ENCODE measurements at regions not wholly inside any gene's neighbourhood (a gene's known extent, or its start where the extent isn't known, plus 50 kb on each side); places are given as distances from the start of the nearest gene placed in this dataset.

- peak; percentile 76 for ATAC-seq
- no peaks in the 10 kb centered on the region for H3K36me3 Mint-ChIP-seq
- no peak for DNase-seq (ENCODE audit: low spot score)
- TF ChIP-seq, protein P1, sequence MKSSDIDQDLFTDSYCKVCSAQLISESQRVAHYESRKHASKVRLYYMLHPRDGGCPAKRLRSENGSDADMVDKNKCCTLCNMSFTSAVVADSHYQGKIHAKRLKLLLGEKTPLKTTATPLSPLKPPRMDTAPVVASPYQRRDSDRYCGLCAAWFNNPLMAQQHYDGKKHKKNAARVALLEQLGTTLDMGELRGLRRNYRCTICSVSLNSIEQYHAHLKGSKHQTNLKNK (CRISPR knock-in tag; IDR thresholded peaks at IDR 0.05), result no peak
- TF ChIP-seq ERG (CRISPR knock-in tag; IDR thresholded peaks at IDR 0.05) (no peak), RORB (CRISPR knock-in tag; IDR thresholded peaks at IDR 0.05) (no peak), NFYB (CRISPR knock-in tag; conservative IDR thresholded peaks at IDR 0.05; ENCODE audit: low read depth) (no peak), CREM (CRISPR knock-in tag; IDR thresholded peaks at IDR 0.05) (no peak), ZNF121 (CRISPR knock-in tag; IDR thresholded peaks at IDR 0.05) (no peak), FOXP1 (CRISPR knock-in tag; IDR thresholded peaks at IDR 0.05; ENCODE audit: borderline replicate concordance) (no peak), IRF2 (CRISPR knock-in tag; IDR thresholded peaks at IDR 0.05; ENCODE audit: borderline replicate concordance, low read depth) (no peak), TEAD1 (CRISPR knock-in tag; IDR thresholded peaks at IDR 0.05) (no peak), GTF2I (CRISPR knock-in tag; conservative IDR thresholded peaks at IDR 0.05) (no peak)
- TF ChIP-seq, protein P2, sequence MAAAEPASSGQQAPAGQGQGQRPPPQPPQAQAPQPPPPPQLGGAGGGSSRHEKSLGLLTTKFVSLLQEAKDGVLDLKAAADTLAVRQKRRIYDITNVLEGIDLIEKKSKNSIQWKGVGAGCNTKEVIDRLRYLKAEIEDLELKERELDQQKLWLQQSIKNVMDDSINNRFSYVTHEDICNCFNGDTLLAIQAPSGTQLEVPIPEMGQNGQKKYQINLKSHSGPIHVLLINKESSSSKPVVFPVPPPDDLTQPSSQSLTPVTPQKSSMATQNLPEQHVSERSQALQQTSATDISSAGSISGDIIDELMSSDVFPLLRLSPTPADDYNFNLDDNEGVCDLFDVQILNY (CRISPR knock-in tag; IDR thresholded peaks at IDR 0.05), result no peak
- TF ChIP-seq, protein P3, sequence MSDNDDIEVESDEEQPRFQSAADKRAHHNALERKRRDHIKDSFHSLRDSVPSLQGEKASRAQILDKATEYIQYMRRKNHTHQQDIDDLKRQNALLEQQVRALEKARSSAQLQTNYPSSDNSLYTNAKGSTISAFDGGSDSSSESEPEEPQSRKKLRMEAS (CRISPR knock-in tag; IDR thresholded peaks at IDR 0.05), result no peak
- TF ChIP-seq, protein P4, sequence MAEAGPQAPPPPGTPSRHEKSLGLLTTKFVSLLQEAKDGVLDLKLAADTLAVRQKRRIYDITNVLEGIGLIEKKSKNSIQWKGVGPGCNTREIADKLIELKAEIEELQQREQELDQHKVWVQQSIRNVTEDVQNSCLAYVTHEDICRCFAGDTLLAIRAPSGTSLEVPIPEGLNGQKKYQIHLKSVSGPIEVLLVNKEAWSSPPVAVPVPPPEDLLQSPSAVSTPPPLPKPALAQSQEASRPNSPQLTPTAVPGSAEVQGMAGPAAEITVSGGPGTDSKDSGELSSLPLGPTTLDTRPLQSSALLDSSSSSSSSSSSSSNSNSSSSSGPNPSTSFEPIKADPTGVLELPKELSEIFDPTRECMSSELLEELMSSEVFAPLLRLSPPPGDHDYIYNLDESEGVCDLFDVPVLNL (CRISPR knock-in tag; IDR thresholded peaks at IDR 0.05; ENCODE audit: borderline replicate concordance, low read depth), result no peak
- TF ChIP-seq, protein P5, sequence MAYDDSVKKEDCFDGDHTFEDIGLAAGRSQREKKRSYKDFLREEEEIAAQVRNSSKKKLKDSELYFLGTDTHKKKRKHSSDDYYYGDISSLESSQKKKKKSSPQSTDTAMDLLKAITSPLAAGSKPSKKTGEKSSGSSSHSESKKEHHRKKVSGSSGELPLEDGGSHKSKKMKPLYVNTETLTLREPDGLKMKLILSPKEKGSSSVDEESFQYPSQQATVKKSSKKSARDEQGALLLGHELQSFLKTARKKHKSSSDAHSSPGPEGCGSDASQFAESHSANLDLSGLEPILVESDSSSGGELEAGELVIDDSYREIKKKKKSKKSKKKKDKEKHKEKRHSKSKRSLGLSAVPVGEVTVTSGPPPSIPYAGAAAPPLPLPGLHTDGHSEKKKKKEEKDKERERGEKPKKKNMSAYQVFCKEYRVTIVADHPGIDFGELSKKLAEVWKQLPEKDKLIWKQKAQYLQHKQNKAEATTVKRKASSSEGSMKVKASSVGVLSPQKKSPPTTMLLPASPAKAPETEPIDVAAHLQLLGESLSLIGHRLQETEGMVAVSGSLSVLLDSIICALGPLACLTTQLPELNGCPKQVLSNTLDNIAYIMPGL (CRISPR knock-in tag; IDR thresholded peaks at IDR 0.05), result no peak
- TF ChIP-seq, protein P6, sequence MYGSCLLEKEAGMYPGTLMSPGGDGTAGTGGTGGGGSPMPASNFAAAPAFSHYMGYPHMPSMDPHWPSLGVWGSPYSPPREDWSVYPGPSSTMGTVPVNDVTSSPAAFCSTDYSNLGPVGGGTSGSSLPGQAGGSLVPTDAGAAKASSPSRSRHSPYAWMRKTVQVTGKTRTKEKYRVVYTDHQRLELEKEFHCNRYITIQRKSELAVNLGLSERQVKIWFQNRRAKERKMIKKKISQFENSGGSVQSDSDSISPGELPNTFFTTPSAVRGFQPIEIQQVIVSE (CRISPR knock-in tag; IDR thresholded peaks at IDR 0.05; ENCODE audit: borderline replicate concordance), result no peak
- TF ChIP-seq, protein P7, sequence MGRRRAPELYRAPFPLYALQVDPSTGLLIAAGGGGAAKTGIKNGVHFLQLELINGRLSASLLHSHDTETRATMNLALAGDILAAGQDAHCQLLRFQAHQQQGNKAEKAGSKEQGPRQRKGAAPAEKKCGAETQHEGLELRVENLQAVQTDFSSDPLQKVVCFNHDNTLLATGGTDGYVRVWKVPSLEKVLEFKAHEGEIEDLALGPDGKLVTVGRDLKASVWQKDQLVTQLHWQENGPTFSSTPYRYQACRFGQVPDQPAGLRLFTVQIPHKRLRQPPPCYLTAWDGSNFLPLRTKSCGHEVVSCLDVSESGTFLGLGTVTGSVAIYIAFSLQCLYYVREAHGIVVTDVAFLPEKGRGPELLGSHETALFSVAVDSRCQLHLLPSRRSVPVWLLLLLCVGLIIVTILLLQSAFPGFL (CRISPR knock-in tag; IDR thresholded peaks at IDR 0.05; ENCODE audit: borderline replicate concordance), result no peak
- TF ChIP-seq, protein P8, sequence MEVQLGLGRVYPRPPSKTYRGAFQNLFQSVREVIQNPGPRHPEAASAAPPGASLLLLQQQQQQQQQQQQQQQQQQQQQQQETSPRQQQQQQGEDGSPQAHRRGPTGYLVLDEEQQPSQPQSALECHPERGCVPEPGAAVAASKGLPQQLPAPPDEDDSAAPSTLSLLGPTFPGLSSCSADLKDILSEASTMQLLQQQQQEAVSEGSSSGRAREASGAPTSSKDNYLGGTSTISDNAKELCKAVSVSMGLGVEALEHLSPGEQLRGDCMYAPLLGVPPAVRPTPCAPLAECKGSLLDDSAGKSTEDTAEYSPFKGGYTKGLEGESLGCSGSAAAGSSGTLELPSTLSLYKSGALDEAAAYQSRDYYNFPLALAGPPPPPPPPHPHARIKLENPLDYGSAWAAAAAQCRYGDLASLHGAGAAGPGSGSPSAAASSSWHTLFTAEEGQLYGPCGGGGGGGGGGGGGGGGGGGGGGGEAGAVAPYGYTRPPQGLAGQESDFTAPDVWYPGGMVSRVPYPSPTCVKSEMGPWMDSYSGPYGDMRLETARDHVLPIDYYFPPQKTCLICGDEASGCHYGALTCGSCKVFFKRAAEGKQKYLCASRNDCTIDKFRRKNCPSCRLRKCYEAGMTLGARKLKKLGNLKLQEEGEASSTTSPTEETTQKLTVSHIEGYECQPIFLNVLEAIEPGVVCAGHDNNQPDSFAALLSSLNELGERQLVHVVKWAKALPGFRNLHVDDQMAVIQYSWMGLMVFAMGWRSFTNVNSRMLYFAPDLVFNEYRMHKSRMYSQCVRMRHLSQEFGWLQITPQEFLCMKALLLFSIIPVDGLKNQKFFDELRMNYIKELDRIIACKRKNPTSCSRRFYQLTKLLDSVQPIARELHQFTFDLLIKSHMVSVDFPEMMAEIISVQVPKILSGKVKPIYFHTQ (CRISPR knock-in tag; IDR thresholded peaks at IDR 0.05), result no peak
- no peaks in the 10 kb centered on the region for H3K9me3 Mint-ChIP-seq
- H3K27me3 Mint-ChIP-seq (ENCODE audit: low read depth), result no peaks in the 10 kb centered on the region
- CTCF ChIA-PET, result interaction anchor here (1.2 kb wide), 1 partner anchor 57 kb away, joined by 5 read pairs; no protein-coding TSS in a partner anchor
- peaks cover 68% of the 10 kb centered on the region for H3K4me1 Mint-ChIP-seq
- POLR2A ChIA-PET, result no interaction called here
- no peak overlapping the region for H3K27ac Mint-ChIP-seq
- no peak overlapping the region for H3K4me3 Mint-ChIP-seq
Observed at GRCh38 chr2:182591774-182592173, 124.3 kb upstream of the DNAJC10 start.

Measured in WTC11 (cell line).